Neuronal stem cell (in vitro differentiated cells): ENCODE measurements at regions not wholly inside any gene's neighbourhood (a gene's known extent, or its start where the extent isn't known, plus 50 kb on each side); places are given as distances from the start of the nearest gene placed in this dataset.

Source experiments
- DNase-seq: peaks from one replicate; pipeline ENCODE4 v3.0.0-alpha.2; 2013; ENCODE audit warnings: low spot score
- H2AFZ ChIP-seq: one replicate; pipeline ENCODE4 v1.6.1; 2013; ENCODE audit warnings: mild to moderate bottlenecking, low read length, inconsistent platforms
- H2AK5ac ChIP-seq: 2 replicates; pipeline ENCODE4 v1.6.1; 2013; ENCODE audit warnings: low read depth, mild to moderate bottlenecking, inconsistent platforms, low read length, moderate library complexity, mixed read lengths
- H2BK120ac ChIP-seq: 2 replicates; pipeline ENCODE4 v1.6.1; 2013; ENCODE audit warnings: low read depth, mild to moderate bottlenecking, inconsistent platforms, low read length, moderate library complexity, mixed read lengths
- H2BK12ac ChIP-seq: one replicate; pipeline ENCODE4 v1.6.1; 2013; ENCODE audit warnings: low read length, inconsistent platforms
- H2BK15ac ChIP-seq: 2 replicates; pipeline ENCODE4 v1.6.1; 2013; ENCODE audit warnings: mild to moderate bottlenecking, low read length, inconsistent platforms, mixed read lengths
- H2BK5ac ChIP-seq: one replicate; pipeline ENCODE4 v1.6.1; 2013; ENCODE audit warnings: inconsistent platforms, mild to moderate bottlenecking, low read length, moderate library complexity
- H3K14ac ChIP-seq: one replicate; pipeline ENCODE4 v1.6.1; 2013; ENCODE audit warnings: low read length, inconsistent platforms
- H3K18ac ChIP-seq: 2 replicates; pipeline ENCODE4 v1.6.1; 2013; ENCODE audit warnings: low read length, inconsistent platforms
- H3K23ac ChIP-seq: 2 replicates; pipeline ENCODE4 v1.6.1; 2013; ENCODE audit warnings: low read depth, mild to moderate bottlenecking, mixed read lengths, low read length, inconsistent platforms; ENCODE audit not compliant: poor library complexity
- H3K27ac ChIP-seq: replicated peaks from 3 replicates; pipeline ENCODE4 v1.5.1; 2013; ENCODE audit warnings: low read length, inconsistent platforms
- H3K27me3 ChIP-seq, 3 experiments: 2 replicates each; pipeline ENCODE4 v1.6.1; 2013; ENCODE audit warnings: low read length in 3 of 3, mild to moderate bottlenecking in 2 of 3, inconsistent platforms in 1 of 3, low read depth in 1 of 3, mixed read lengths in 1 of 3, moderate library complexity in 1 of 3; ENCODE audit not compliant: control insufficient read depth in 3 of 3, insufficient read depth in 3 of 3
- H3K36me3 ChIP-seq, 2 donors: replicated peaks in 1 of 2; 2 replicates each; pipeline ENCODE4 v1.6.1; 2013; ENCODE audit warnings: low read length in 2 of 2; ENCODE audit not compliant: control insufficient read depth in 2 of 2, insufficient read depth in 2 of 2
- H3K4ac ChIP-seq: 2 replicates; pipeline ENCODE4 v1.6.1; 2013; ENCODE audit warnings: inconsistent platforms, mild to moderate bottlenecking, low read length, moderate library complexity
- H3K4me1 ChIP-seq, 2 donors: 1 replicate in 1 of 2; 2 replicates in 1 of 2; pipeline ENCODE4 v1.6.1; 2013; ENCODE audit warnings: low read length in 2 of 2, low read depth in 1 of 2; ENCODE audit not compliant: control insufficient read depth in 2 of 2, insufficient read depth in 1 of 2
- H3K4me2 ChIP-seq: one replicate; pipeline ENCODE4 v1.6.1; 2013; ENCODE audit warnings: mild to moderate bottlenecking, low read length, inconsistent platforms; ENCODE audit not compliant: insufficient read depth, poor library complexity, severe bottlenecking
- H3K4me3 ChIP-seq, 2 donors: 2 replicates each; pipeline ENCODE4 v1.5.1; 2013; ENCODE audit warnings: low read length in 2 of 2, mild to moderate bottlenecking in 2 of 2, inconsistent platforms in 1 of 2, moderate library complexity in 1 of 2
- H3K79me1 ChIP-seq: one replicate; pipeline ENCODE4 v1.6.1; 2013; ENCODE audit warnings: low read depth, mild to moderate bottlenecking, inconsistent platforms, low read length, moderate library complexity
- H3K9ac ChIP-seq: one replicate; pipeline ENCODE4 v1.6.1; 2013; ENCODE audit warnings: mild to moderate bottlenecking, low read depth, low read length, inconsistent platforms; ENCODE audit not compliant: poor library complexity
- H3K9me3 ChIP-seq, 2 donors: replicated peaks in 1 of 2; 2 replicates each; pipeline versions ENCODE3 to v1.6.1; 2013; ENCODE audit warnings: low read length in 2 of 2, mild to moderate bottlenecking in 2 of 2, inconsistent platforms in 1 of 2, low read depth in 1 of 2, mixed read lengths in 1 of 2, moderate library complexity in 1 of 2; ENCODE audit not compliant: control insufficient read depth in 2 of 2, insufficient read depth in 1 of 2
- H4K8ac ChIP-seq: one replicate; pipeline ENCODE4 v1.6.1; 2013; ENCODE audit warnings: low read depth, mild to moderate bottlenecking, inconsistent platforms, low read length, moderate library complexity
- H4K91ac ChIP-seq: one replicate; pipeline ENCODE4 v1.6.1; 2013; ENCODE audit warnings: low read length, low read depth, mild to moderate bottlenecking, inconsistent platforms; ENCODE audit not compliant: poor library complexity
- WGBS, 2 donors: extraction: QIAGEN DNeasy Blood & Tissue Kit; methylation state at CpG; one replicate each; pipeline ENCODE4 v1.1.7; 2013; ENCODE audit warnings: missing lambda C conversion rate in 2 of 2, mixed read lengths in 1 of 2; ENCODE audit not compliant: insufficient read length in 2 of 2, insufficient replicate concordance in 1 of 2; ENCODE audit errors: extremely low coverage in 2 of 2; 5-methylcytosine and 5-hydroxymethylcytosine counted together

DNA sequence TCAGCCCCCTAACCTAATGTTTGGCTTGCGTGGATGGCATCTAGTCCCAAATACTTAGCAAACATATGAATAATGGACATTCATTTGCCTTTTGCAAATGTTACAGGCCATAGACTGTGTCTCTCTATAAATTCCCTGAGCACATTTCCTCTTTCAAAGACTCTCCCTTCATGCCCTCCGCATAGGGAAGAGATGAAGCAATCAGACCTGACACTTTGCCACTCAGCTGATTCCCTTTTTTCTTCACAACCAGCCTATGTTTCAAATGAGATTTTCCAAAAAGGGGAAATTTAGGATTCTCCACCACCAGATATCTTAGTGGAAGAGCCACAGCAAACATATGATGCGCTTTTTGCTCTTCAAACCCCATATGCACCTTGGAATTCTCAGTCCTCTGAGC is 453.7 kb downstream of the STK39 start:
- DNase-seq: no peak
- Histone ChIP-seq H3K4me3 (no peak overlapping the region), H3K36me3 (no peaks in the 10 kb centered on the region), H2BK120ac (no peak overlapping the region), H3K23ac (no peak overlapping the region), H3K27ac (no peak overlapping the region), H4K91ac (no peak overlapping the region), H3K79me1 (no peaks in the 10 kb centered on the region), H3K4me1 (peaks cover 0 to 7% of the 10 kb centered on the region in 2 donors), H2BK5ac (no peak overlapping the region), H3K9me3 (no peaks in the 10 kb centered on the region), H4K8ac (no peak overlapping the region), H3K4me2 (no peak overlapping the region), H3K18ac (no peak overlapping the region), H3K27me3 (no peaks in the 10 kb centered on the region), H2AK5ac (no peak overlapping the region), H2BK12ac (no peak overlapping the region), H3K4ac (no peak overlapping the region), H2BK15ac (no peak overlapping the region), H3K9ac (no peak overlapping the region), H3K14ac (no peak overlapping the region), H2AFZ (no peak overlapping the region)
- no CpG with 5 or more reads among the region's 3 CpGs for WGBS, 2 donors

DNA sequence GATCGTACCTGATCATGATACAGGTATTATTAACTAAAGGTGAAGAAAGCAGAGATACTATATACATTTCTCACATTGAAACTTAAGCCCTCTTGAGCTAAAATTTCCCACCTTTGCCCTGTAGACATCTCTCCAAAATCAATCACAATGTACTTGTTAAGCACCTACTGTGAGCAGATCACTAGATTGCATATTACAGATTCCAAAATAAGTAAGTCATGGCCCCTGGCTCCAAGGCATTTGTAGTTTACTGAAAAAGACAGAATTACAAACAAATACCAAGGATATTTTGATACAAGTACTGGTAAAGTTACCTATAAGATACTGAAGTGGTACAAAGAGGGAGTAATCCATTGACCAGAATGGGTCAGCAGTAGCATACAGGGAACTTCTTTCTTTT is 455.3 kb downstream of the STK39 start:
- Histone ChIP-seq H4K91ac (no peak overlapping the region), H3K79me1 (no peaks in the 10 kb centered on the region), H3K27me3 (no peaks in the 10 kb centered on the region), H3K14ac (no peak overlapping the region), H3K36me3 (no peaks in the 10 kb centered on the region), H4K8ac (no peak overlapping the region), H3K9ac (no peak overlapping the region), H3K23ac (no peak overlapping the region), H3K4me2 (no peak overlapping the region), H2BK15ac (no peak overlapping the region), H2BK12ac (no peak overlapping the region), H2AK5ac (no peak overlapping the region), H3K4me3 (no peak overlapping the region), H3K4me1 (peaks cover 0 to 7% of the 10 kb centered on the region in 2 donors), H3K4ac (no peak overlapping the region), H3K9me3 (no peaks in the 10 kb centered on the region), H2BK120ac (no peak overlapping the region), H2BK5ac (no peak overlapping the region), H3K27ac (no peak overlapping the region), H3K18ac (no peak overlapping the region), H2AFZ (no peak overlapping the region)
- DNase-seq: no peak
- no CpG with 5 or more reads among the region's 1 CpG for WGBS, 2 donors

DNA sequence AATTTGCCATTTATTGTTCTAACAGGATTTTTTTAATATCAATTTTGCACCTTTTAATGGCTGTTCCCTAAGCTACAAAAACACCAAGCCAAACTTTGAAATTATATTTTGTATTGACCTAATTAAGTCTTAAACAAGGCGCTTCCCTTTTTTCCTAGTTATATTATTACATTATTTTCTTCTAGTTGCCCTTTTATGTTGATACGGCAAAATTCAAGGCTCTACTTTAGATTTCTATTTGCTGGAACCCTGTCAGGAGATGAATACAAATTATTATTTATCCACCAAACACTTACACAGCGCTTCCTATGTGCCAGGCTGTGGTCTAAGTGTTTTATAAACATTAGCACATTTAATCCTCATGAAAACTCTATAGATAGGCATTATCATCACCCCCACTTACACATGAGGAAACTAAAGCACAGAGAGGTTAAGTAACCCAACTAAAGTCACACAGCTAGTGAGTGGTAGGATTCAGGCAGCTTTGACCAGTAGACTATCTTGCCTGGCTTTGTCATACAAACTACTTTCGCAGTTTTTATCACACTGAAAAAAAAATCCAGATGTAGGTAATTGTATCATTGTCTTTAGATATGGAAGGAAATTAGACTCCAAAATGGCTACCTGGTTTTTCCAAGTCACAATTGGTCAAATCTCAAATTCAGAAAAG is 456.5 kb downstream of the STK39 start:
- Histone ChIP-seq H3K14ac (no peak overlapping the region), H3K4ac (no peak overlapping the region), H4K91ac (no peak overlapping the region), H4K8ac (no peak overlapping the region), H3K18ac (no peak overlapping the region), H3K27me3 (no peaks in the 10 kb centered on the region), H3K4me1 (peaks cover 0 to 7% of the 10 kb centered on the region in 2 donors), H3K4me2 (no peak overlapping the region), H3K27ac (no peak overlapping the region), H2BK5ac (no peak overlapping the region), H3K79me1 (no peaks in the 10 kb centered on the region), H2AK5ac (no peak overlapping the region), H2BK15ac (no peak overlapping the region), H3K36me3 (no peaks in the 10 kb centered on the region), H3K9me3 (no peaks in the 10 kb centered on the region), H2BK120ac (no peak overlapping the region), H2AFZ (no peak overlapping the region), H3K23ac (no peak overlapping the region), H3K4me3 (no peak overlapping the region), H3K9ac (no peak overlapping the region), H2BK12ac (no peak overlapping the region)
- WGBS, 2 donors: no CpG with 5 or more reads among the region's 4 CpGs
- no peak for DNase-seq

DNA sequence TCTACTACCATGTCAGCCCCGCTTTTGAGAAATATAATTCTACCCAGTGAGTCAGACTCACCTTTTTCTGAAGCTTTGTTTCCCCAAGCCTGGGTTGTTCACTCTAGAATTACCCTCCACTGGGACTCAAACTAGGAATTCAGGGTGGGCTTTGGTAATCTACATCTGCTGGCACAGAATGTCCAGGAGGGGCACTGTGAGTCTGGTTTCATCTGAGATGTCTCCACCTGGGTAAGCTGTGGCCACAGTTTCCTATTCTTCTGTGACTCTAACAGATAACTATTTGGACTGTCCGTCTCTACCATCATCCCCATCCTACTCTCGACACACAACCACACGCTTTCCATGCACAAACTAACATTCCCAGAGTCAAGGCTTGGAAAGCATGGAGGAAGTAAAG is 457.2 kb downstream of the STK39 start:
- Histone ChIP-seq H3K4me1 (peaks cover 4 to 7% of the 10 kb centered on the region in 2 donors), H3K4ac (no peak overlapping the region), H2BK5ac (no peak overlapping the region), H3K9ac (no peak overlapping the region), H2AFZ (no peak overlapping the region), H3K27ac (no peak overlapping the region), H4K8ac (no peak overlapping the region), H3K36me3 (no peaks in the 10 kb centered on the region), H3K9me3 (no peaks in the 10 kb centered on the region), H2BK120ac (no peak overlapping the region), H3K4me3 (no peak overlapping the region), H3K79me1 (no peaks in the 10 kb centered on the region), H3K27me3 (no peaks in the 10 kb centered on the region), H3K23ac (no peak overlapping the region), H2BK12ac (no peak overlapping the region), H2AK5ac (no peak overlapping the region), H3K4me2 (no peak overlapping the region), H3K14ac (no peak overlapping the region), H3K18ac (no peak overlapping the region), H2BK15ac (no peak overlapping the region), H4K91ac (no peak overlapping the region)
- no peak for DNase-seq
- WGBS, 2 donors: no CpG with 5 or more reads among the region's 4 CpGs
